ENCODE measurements at regions not wholly inside any gene's neighbourhood (a gene's known extent, or its start where the extent isn't known, plus 50 kb on each side); places are given as distances from the start of the nearest gene placed in this dataset.

DNA sequence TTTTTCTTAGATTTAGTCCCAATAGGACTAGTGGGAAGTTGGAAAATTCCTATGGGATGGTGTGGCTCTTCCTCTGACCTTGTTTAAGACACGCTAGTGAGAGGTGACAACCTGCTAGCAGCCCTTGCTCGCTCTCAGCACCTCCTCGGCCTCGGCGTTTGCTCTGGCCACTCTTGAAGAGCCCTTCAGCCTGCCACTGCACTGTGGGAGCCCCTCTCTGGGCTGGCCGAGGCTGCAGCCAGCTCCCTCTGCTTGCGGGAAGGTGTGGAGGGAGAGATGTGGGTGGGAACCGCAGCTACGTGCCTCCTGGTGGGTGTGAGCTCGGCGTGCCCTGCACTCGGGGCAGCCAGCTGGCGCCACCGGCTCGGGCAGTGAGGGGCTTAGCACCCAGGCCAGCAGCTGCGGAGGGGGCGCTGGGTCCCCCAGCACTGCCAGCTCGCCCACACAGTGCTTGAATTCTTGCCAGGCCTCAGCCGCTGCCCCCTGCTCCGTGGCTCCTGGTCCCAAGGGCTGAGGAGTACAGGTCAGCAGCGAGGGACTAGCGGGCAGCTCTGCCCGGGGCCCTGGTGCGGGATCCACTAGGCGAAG lies 254.5 kb upstream of the ANKRD55 start:
- no peak for TF ChIP-seq SIN3A (IDR thresholded peaks at IDR 0.05; ENCODE audit: borderline replicate concordance, insufficient read depth, low read length)
- TF ChIP-seq REST (IDR thresholded peaks at IDR 0.05; ENCODE audit: insufficient read depth in 1 of 2, low read depth in 2 of 2, low read length in 2 of 2): no peak
- no peak for TF ChIP-seq POLR2AphosphoS5 (IDR thresholded peaks at IDR 0.05; ENCODE audit: low read depth, low read length)
- no peak for TF ChIP-seq TAF1 (IDR thresholded peaks at IDR 0.05; ENCODE audit: borderline replicate concordance, insufficient read depth, low read length)
- no peak for TF ChIP-seq FOXP2 (optimal IDR thresholded peaks at IDR 0.05; ENCODE audit: borderline replicate concordance, extremely low read depth, extremely low read length, insufficient read depth)

DNA sequence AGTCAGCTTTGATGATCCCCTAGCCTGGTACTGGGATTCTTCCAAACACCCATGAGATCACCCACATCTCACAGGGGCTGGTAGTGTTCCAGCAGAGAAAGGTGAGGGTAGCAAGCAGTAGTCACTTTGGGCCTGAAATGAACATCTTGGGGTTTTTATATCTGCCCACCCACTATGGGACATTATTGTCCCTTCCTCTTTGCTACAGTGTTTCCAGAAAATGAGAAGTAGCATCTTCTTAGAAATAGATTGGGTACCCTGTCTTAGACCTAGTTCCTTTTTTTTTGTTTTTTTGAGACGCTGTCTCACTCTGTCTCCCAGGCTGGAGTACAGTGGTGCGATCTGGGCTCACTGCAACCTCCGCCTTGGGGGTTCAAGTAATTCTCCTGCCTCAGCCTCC lies 249.2 kb upstream of the ANKRD55 start:
- no peak for TF ChIP-seq FOXP2 (optimal IDR thresholded peaks at IDR 0.05; ENCODE audit: borderline replicate concordance, extremely low read depth, extremely low read length, insufficient read depth)
- TF ChIP-seq POLR2AphosphoS5 (IDR thresholded peaks at IDR 0.05; ENCODE audit: low read depth, low read length): no peak
- no peak for TF ChIP-seq TAF1 (IDR thresholded peaks at IDR 0.05; ENCODE audit: borderline replicate concordance, insufficient read depth, low read length)

GRCh38 chr5:56481428-56482357 lies 248.6 kb upstream of the ANKRD55 start:
- no peak for TF ChIP-seq TAF1 (IDR thresholded peaks at IDR 0.05; ENCODE audit: borderline replicate concordance, insufficient read depth, low read length)
- TF ChIP-seq REST (IDR thresholded peaks at IDR 0.05; ENCODE audit: insufficient read depth in 1 of 2, low read depth in 2 of 2, low read length in 2 of 2): no peak
- no peak for TF ChIP-seq FOXP2 (optimal IDR thresholded peaks at IDR 0.05; ENCODE audit: borderline replicate concordance, extremely low read depth, extremely low read length, insufficient read depth)
- TF ChIP-seq SIN3A (IDR thresholded peaks at IDR 0.05; ENCODE audit: borderline replicate concordance, insufficient read depth, low read length): no peak
- TF ChIP-seq POLR2AphosphoS5 (IDR thresholded peaks at IDR 0.05; ENCODE audit: low read depth, low read length): no peak

- TF ChIP-seq POLR2AphosphoS5 (IDR thresholded peaks at IDR 0.05; ENCODE audit: low read depth, low read length): no peak
- no peak for TF ChIP-seq TAF1 (IDR thresholded peaks at IDR 0.05; ENCODE audit: borderline replicate concordance, insufficient read depth, low read length)
- TF ChIP-seq FOXP2 (optimal IDR thresholded peaks at IDR 0.05; ENCODE audit: borderline replicate concordance, extremely low read depth, extremely low read length, insufficient read depth): no peak
- TF ChIP-seq REST (IDR thresholded peaks at IDR 0.05; ENCODE audit: insufficient read depth in 1 of 2, low read depth in 2 of 2, low read length in 2 of 2): no peak
- TF ChIP-seq SIN3A (IDR thresholded peaks at IDR 0.05; ENCODE audit: borderline replicate concordance, insufficient read depth, low read length): no peak
Observed at GRCh38 chr5:56480705-56481427, 247.7 kb upstream of the ANKRD55 start.

DNA sequence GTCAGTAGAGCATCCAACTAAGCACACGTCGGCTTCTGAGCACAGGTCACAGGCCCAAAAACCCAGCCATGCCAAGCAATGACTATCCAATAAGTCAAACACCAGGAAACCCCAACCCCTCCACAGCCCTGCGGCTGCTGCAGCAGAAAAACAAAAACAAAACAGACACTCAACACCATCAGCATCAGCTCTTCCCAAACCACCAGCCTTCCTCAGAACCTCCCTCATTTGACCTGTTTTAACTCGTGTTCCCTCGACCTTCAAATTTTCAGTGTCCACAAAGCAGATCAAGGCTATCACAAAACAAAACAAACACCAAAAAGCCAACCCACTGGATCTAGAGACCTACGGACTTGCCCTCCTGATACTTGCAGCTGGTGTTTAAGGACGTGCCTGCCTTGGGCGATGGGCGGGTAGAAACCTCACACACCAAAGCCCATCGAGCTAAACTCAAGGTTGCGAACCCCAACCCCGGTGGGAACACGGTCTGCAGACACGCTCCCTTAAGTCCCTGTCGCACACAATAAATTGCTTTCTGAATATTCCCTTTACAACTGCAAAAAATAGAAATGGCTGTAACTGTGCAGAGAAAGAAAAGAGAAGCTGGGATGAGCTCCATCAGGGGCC lies 247.1 kb upstream of the ANKRD55 start:
- TF ChIP-seq REST (IDR thresholded peaks at IDR 0.05; ENCODE audit: insufficient read depth in 1 of 2, low read depth in 2 of 2, low read length in 2 of 2) (no peak), TAF1 (IDR thresholded peaks at IDR 0.05; ENCODE audit: borderline replicate concordance, insufficient read depth, low read length) (no peak), FOXP2 (optimal IDR thresholded peaks at IDR 0.05; ENCODE audit: borderline replicate concordance, extremely low read depth, extremely low read length, insufficient read depth) (no peak), SIN3A (IDR thresholded peaks at IDR 0.05; ENCODE audit: borderline replicate concordance, insufficient read depth, low read length) (no peak), POLR2AphosphoS5 (IDR thresholded peaks at IDR 0.05; ENCODE audit: low read depth, low read length) (no peak)

All from PFSK-1 (cell line).